CD4-positive, alpha-beta T cell treated with Interferon gamma for 1 hour (primary cell): ENCODE measurements at regions not wholly inside any gene's neighbourhood (a gene's known extent, or its start where the extent isn't known, plus 50 kb on each side); places are given as distances from the start of the nearest gene placed in this dataset.

Experiments used
- DNase-seq: peaks from one replicate; pipeline ENCODE4 v3.0.0-alpha.2; 2020

- DNase-seq: no peak
Measured at GRCh38 chr10:2850202-2850601, 217.1 kb upstream of the PFKP start.

- no peak for DNase-seq
Measured at GRCh38 chr10:2844925-2845324, 222.4 kb upstream of the PFKP start.

- DNase-seq: no peak
Measured at GRCh38 chr10:2839081-2839725, 228.1 kb upstream of the PFKP start.

GRCh38 chr10:2837674-2838073 is 229.7 kb upstream of the PFKP start:
- no peak for DNase-seq

- DNase-seq: no peak
Measured at GRCh38 chr10:2836921-2837662, 230.3 kb upstream of the PFKP start.

- DNase-seq: no peak
Measured at GRCh38 chr10:2834214-2834613, 233.1 kb upstream of the PFKP start.

GRCh38 chr10:2831509-2831908 is 235.8 kb upstream of the PFKP start:
- no peak for DNase-seq

- DNase-seq: no peak
Measured at GRCh38 chr10:2828741-2829140, 238.6 kb upstream of the PFKP start.

GRCh38 chr10:2826675-2827074 is 240.7 kb upstream of the PFKP start:
- DNase-seq: no peak

- DNase-seq: no peak
Measured at GRCh38 chr10:2825841-2826240, 241.5 kb upstream of the PFKP start.

- no peak for DNase-seq
Measured at GRCh38 chr10:2817940-2818636, 249.3 kb upstream of the PFKP start.

GRCh38 chr10:2813693-2814092 is 253.7 kb upstream of the PFKP start:
- DNase-seq: no peak

GRCh38 chr10:2813286-2813685 is 254.1 kb upstream of the PFKP start:
- no peak for DNase-seq

GRCh38 chr10:2812631-2813030 is 254.7 kb upstream of the PFKP start:
- no peak for DNase-seq

- no peak for DNase-seq
Measured at GRCh38 chr10:2800178-2800577, 267.2 kb upstream of the PFKP start.

GRCh38 chr10:2798336-2799022 is 268.9 kb upstream of the PFKP start:
- no peak for DNase-seq

GRCh38 chr10:2791774-2792443 is 275.4 kb upstream of the PFKP start:
- DNase-seq: no peak

GRCh38 chr10:2790396-2791188 is 276.8 kb upstream of the PFKP start:
- DNase-seq: no peak

- DNase-seq: no peak
Measured at GRCh38 chr10:2786251-2786650, 281.1 kb upstream of the PFKP start.

- no peak for DNase-seq
Measured at GRCh38 chr10:2784766-2785165, 282.6 kb upstream of the PFKP start.

- no peak for DNase-seq
Measured at GRCh38 chr10:2782950-2783349, 284.4 kb upstream of the PFKP start.

GRCh38 chr10:2782265-2782664 is 285.1 kb upstream of the PFKP start:
- DNase-seq: no peak
